SJCRH30 (cell line): ENCODE measurements at regions not wholly inside any gene's neighbourhood (a gene's known extent, or its start where the extent isn't known, plus 50 kb on each side); places are given as distances from the start of the nearest gene placed in this dataset.
A peak's percentile ranks its signal among the peaks of the same experiment; 100 is the strongest.

Experiments
- DNase-seq, 2 experiments: peaks; one replicate each; pipeline ENCODE4 v3.0.0-alpha.2; 2015 to 2020
- H3K27ac ChIP-seq: fragments of 250-450 bp; sonication (Bioruptor Pico); 2 replicates; pipeline ENCODE4 v1.5.1; 2020; ENCODE audit warnings: mild to moderate bottlenecking, moderate library complexity
- H3K27me3 ChIP-seq: fragments of 250-450 bp; sonication (Bioruptor Pico); 2 replicates; pipeline ENCODE4 v1.5.1; 2020; ENCODE audit warnings: mild to moderate bottlenecking, moderate library complexity
- H3K36me3 ChIP-seq: fragments of 250-450 bp; sonication (Bioruptor Pico); 2 replicates; pipeline ENCODE4 v1.5.1; 2020; ENCODE audit warnings: mild to moderate bottlenecking, moderate library complexity
- H3K4me1 ChIP-seq: fragments of 250-450 bp; sonication (Bioruptor Pico); 2 replicates; pipeline ENCODE4 v1.5.1; 2020; ENCODE audit warnings: mild to moderate bottlenecking, moderate library complexity
- H3K4me3 ChIP-seq: fragments of 250-450 bp; sonication (Bioruptor Pico); 2 replicates; pipeline ENCODE4 v1.5.1; 2020; ENCODE audit warnings: mild to moderate bottlenecking, moderate library complexity
- H3K9me3 ChIP-seq: fragments of 250-450 bp; sonication (Bioruptor Pico); replicated peaks from 2 replicates; pipeline ENCODE4 v1.5.1; 2020; ENCODE audit warnings: mild to moderate bottlenecking, moderate library complexity

GRCh38 chr12:115207216-115207915, 523.4 kb upstream of the TBX3 start:
- peaks cover 12% of the 10 kb centered on the region for H3K4me1 ChIP-seq
- no peaks in the 10 kb centered on the region for H3K27me3 ChIP-seq
- DNase-seq: no peak
- no peaks in the 10 kb centered on the region for H3K36me3 ChIP-seq
- no peak overlapping the region for H3K4me3 ChIP-seq
- H3K27ac ChIP-seq: no peak overlapping the region
- peaks cover 4% of the 10 kb centered on the region for H3K9me3 ChIP-seq

DNA sequence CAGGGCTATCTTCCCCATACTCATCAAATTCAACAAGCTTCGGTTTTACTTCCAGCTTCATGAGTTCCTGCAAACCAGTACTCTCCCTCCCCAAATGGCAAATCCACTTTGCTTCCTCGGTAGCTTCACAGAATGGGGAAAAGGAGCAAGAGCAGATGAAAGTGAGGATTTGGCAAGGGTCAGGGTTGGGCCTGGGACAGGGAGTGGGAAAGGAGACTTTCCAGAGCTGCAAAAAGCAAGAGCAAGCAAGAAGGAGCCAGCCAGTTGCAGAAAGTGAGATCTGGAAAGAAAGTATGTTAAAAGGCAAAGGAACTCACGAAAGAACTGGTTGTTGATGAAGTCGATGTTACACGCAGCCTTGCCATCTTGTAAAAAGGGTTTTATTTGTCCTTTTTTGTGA, 522.8 kb upstream of the TBX3 start:
- Histone ChIP-seq H3K27me3 (no peaks in the 10 kb centered on the region), H3K4me1 (peaks cover 17% of the 10 kb centered on the region), H3K4me3 (no peak overlapping the region), H3K36me3 (no peaks in the 10 kb centered on the region), H3K27ac (no peak overlapping the region), H3K9me3 (no peaks in the 10 kb centered on the region)
- DNase-seq: no peak

- Histone ChIP-seq H3K9me3 (no peaks in the 10 kb centered on the region), H3K4me1 (peaks cover 17% of the 10 kb centered on the region), H3K27me3 (no peaks in the 10 kb centered on the region), H3K36me3 (no peaks in the 10 kb centered on the region), H3K27ac (no peak overlapping the region), H3K4me3 (no peak overlapping the region)
- DNase-seq: no peak
These were observed 521.9 kb upstream of the TBX3 start for GRCh38 chr12:115205755-115206308.

- Histone ChIP-seq H3K4me1 (peaks cover 17% of the 10 kb centered on the region), H3K27me3 (no peaks in the 10 kb centered on the region), H3K9me3 (no peaks in the 10 kb centered on the region), H3K4me3 (no peak overlapping the region), H3K27ac (no peak overlapping the region), H3K36me3 (no peaks in the 10 kb centered on the region)
- peak in 1 of 2 experiments; percentile 17 for DNase-seq
These were observed 521.2 kb upstream of the TBX3 start for GRCh38 chr12:115204957-115205754.

DNA sequence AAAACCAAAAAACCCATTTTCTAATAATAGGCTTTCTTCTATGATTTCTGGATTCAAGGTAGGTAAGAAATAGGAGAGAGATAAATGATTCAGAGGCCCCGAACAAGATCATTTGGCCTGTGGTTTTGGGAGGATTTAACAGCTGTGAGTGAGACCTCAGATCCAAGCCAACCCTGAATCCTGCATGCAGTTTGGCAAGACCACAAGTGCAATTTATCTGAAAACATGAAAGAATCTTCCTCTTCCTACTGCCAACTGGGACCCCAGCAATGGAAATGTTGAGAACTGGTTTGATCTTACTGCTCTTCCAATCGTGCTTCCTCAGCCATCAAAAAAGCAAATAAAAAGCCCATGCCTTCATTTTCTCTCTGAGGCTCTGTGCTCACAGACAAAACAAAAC, 519.7 kb upstream of the TBX3 start:
- Histone ChIP-seq H3K9me3 (no peaks in the 10 kb centered on the region), H3K36me3 (no peaks in the 10 kb centered on the region), H3K4me3 (no peak overlapping the region), H3K27me3 (no peaks in the 10 kb centered on the region), H3K4me1 (peaks cover 17% of the 10 kb centered on the region), H3K27ac (no peak overlapping the region)
- DNase-seq: peak; percentile 32 to 63

- Histone ChIP-seq H3K4me3 (no peak overlapping the region), H3K27me3 (no peaks in the 10 kb centered on the region), H3K4me1 (peaks cover 17% of the 10 kb centered on the region), H3K9me3 (no peaks in the 10 kb centered on the region), H3K36me3 (no peaks in the 10 kb centered on the region), H3K27ac (no peak overlapping the region)
- DNase-seq: peak in 1 of 2 experiments; percentile 23
These were observed 518.0 kb upstream of the TBX3 start for GRCh38 chr12:115201966-115202365.

DNA sequence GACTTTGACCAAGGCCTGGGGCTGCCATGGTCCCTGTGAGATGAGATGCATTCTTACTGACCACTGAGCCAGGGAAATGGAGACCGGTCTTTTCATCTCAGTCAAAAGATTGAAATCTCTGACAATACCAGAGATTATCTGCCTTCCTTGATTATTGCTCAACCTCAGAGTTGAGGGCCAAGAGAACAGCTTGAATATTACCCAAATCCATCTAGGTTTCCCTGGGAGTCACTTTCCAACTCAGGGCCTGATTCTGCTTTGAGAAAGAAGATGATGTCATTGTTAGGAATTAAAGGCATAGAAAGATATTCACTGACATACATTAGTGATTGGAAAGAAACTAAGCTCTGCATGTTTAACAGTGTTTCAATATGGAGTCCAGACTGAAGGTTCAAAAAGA, 515.9 kb upstream of the TBX3 start:
- H3K27me3 ChIP-seq: no peaks in the 10 kb centered on the region
- H3K4me1 ChIP-seq: peaks cover 14% of the 10 kb centered on the region
- DNase-seq: no peak
- no peak overlapping the region for H3K27ac ChIP-seq
- no peak overlapping the region for H3K4me3 ChIP-seq
- H3K36me3 ChIP-seq: no peaks in the 10 kb centered on the region
- H3K9me3 ChIP-seq: no peaks in the 10 kb centered on the region

- H3K4me3 ChIP-seq: no peak overlapping the region
- no peaks in the 10 kb centered on the region for H3K36me3 ChIP-seq
- DNase-seq: no peak
- no peak overlapping the region for H3K27ac ChIP-seq
- H3K4me1 ChIP-seq: no peaks in the 10 kb centered on the region; the same call in 1 of the 2 replicates
- H3K27me3 ChIP-seq: no peaks in the 10 kb centered on the region
- H3K9me3 ChIP-seq: no peaks in the 10 kb centered on the region
These were observed 510.9 kb upstream of the TBX3 start for GRCh38 chr12:115194857-115195256.

GRCh38 chr12:115194448-115194847, 510.5 kb upstream of the TBX3 start:
- Histone ChIP-seq H3K9me3 (no peaks in the 10 kb centered on the region), H3K27me3 (no peaks in the 10 kb centered on the region), H3K4me3 (no peak overlapping the region), H3K4me1 (no peaks in the 10 kb centered on the region), H3K27ac (no peak overlapping the region), H3K36me3 (no peaks in the 10 kb centered on the region)
- DNase-seq: no peak

DNA sequence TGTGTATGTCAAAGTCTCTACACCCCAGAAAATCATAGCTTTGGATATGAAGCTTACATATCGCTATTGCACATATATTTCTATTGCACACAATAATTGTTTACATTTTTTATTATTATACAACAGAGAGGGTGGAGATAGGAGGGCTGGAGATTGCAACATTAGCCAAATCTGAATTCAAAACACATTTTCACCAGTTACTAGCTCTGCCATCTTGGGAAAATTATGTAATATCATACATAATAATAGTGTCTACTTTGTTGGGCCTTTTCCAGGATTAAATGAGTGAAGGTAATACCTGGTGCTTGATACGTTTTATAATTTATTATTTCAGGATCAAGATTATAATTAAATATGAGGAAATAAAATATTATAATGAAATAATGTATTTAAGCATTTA, 507.4 kb upstream of the TBX3 start:
- Histone ChIP-seq H3K4me3 (no peak overlapping the region), H3K27me3 (no peaks in the 10 kb centered on the region), H3K4me1 (no peaks in the 10 kb centered on the region), H3K9me3 (no peaks in the 10 kb centered on the region), H3K27ac (no peak overlapping the region), H3K36me3 (no peaks in the 10 kb centered on the region)
- DNase-seq: no peak

GRCh38 chr12:115190010-115190770, 506.2 kb upstream of the TBX3 start:
- no peak for DNase-seq
- no peak overlapping the region for H3K27ac ChIP-seq
- H3K36me3 ChIP-seq: no peaks in the 10 kb centered on the region
- no peaks in the 10 kb centered on the region for H3K4me1 ChIP-seq
- H3K9me3 ChIP-seq: no peaks in the 10 kb centered on the region
- H3K4me3 ChIP-seq: no peak overlapping the region
- no peaks in the 10 kb centered on the region for H3K27me3 ChIP-seq

GRCh38 chr12:115185506-115185905, 501.5 kb upstream of the TBX3 start:
- H3K4me1 ChIP-seq: no peaks in the 10 kb centered on the region
- H3K27me3 ChIP-seq: no peaks in the 10 kb centered on the region
- H3K4me3 ChIP-seq: no peak overlapping the region
- no peaks in the 10 kb centered on the region for H3K9me3 ChIP-seq
- H3K36me3 ChIP-seq: no peaks in the 10 kb centered on the region
- no peak overlapping the region for H3K27ac ChIP-seq
- no peak for DNase-seq

- H3K27me3 ChIP-seq: no peaks in the 10 kb centered on the region
- no peak for DNase-seq
- no peaks in the 10 kb centered on the region for H3K9me3 ChIP-seq
- H3K36me3 ChIP-seq: no peaks in the 10 kb centered on the region
- H3K27ac ChIP-seq: no peak overlapping the region
- no peak overlapping the region for H3K4me3 ChIP-seq
- no peaks in the 10 kb centered on the region for H3K4me1 ChIP-seq
These were observed 499.8 kb upstream of the TBX3 start for GRCh38 chr12:115183752-115184151.

GRCh38 chr12:115177899-115178298, 493.9 kb upstream of the TBX3 start:
- no peaks in the 10 kb centered on the region for H3K27me3 ChIP-seq
- no peak overlapping the region for H3K27ac ChIP-seq
- H3K4me3 ChIP-seq: no peak overlapping the region
- no peaks in the 10 kb centered on the region for H3K9me3 ChIP-seq
- no peaks in the 10 kb centered on the region for H3K4me1 ChIP-seq
- no peak for DNase-seq
- no peaks in the 10 kb centered on the region for H3K36me3 ChIP-seq
